A549 (cell line): ENCODE measurements at regions not wholly inside any gene's neighbourhood (a gene's known extent, or its start where the extent isn't known, plus 50 kb on each side); places are given as distances from the start of the nearest gene placed in this dataset.

Experiments used
- ATAC-seq, 2 experiments: fragments of 200-7000 bp in 1 of 2; fragments of >200 bp in 1 of 2; cut with Nextera tagmentation in 1 of 2; cut with Tn5 transposase in 1 of 2; 3 replicates each; pipeline versions ENCODE4 v1.8.0 to v1.9.1; 2018 to 2020; ENCODE audit warnings: mild to moderate bottlenecking in 1 of 2, moderate library complexity in 1 of 2
- CTCF ChIA-PET: fragments of 300-600 bp; sonication (Branson Sonifier 250); formaldehyde crosslinking; extraction: SDS; loops from one replicate; lab custom pipeline; 2021; ENCODE audit warnings: antibody characterized with exemption, inconsistent platforms; lab: Yijun Ruan, JAX
- POLR2A ChIA-PET: fragments of 350-600 bp; formaldehyde crosslinking; extraction: SDS; loops from one replicate; lab custom pipeline; 2021; ENCODE audit warnings: antibody characterized with exemption, inconsistent platforms; lab: Yijun Ruan, JAX
- DNase-seq, 2 experiments: peaks; one replicate each; pipeline versions ENCODE4 v3.0.0 to v3.0.0-alpha.2; 2011 to 2016; ENCODE audit warnings: low read depth in 1 of 2, low spot score in 1 of 2
- FAIRE-seq: peaks from 2 replicates; lab custom pipeline; 2011; peaks lifted over from hg19 to GRCh38; lab: Jason Lieb, UNC
- H3K27ac ChIP-seq, 2 experiments: fragments of >200 bp; sonication (Bioruptor Twin); formaldehyde crosslinking; 3 replicates each; pipeline ENCODE4 v1.5.1; 2016 to 2017
- H3K4me1 ChIP-seq: fragments of >200 bp; sonication (Bioruptor Twin); formaldehyde crosslinking; 3 replicates; pipeline ENCODE4 v1.6.1; 2016
- H3K4me2 ChIP-seq: fragments of >200 bp; sonication (Bioruptor Twin); formaldehyde crosslinking; 3 replicates; pipeline ENCODE4 v1.6.1; 2016
- H3K4me3 ChIP-seq: fragments of >200 bp; sonication (Bioruptor Twin); formaldehyde crosslinking; 3 replicates; pipeline ENCODE4 v1.5.1; 2016
- H3K9me3 ChIP-seq: fragments of >200 bp; sonication (Bioruptor Twin); formaldehyde crosslinking; 3 replicates; pipeline ENCODE4 v1.6.1; 2016
- BCL3 ChIP-seq: fragments of >200 bp; sonication (Bioruptor Twin); formaldehyde crosslinking; IDR thresholded peaks from 3 replicates; pipeline ENCODE4 v1.6.1; 2016
- CBX2 ChIP-seq: fragments of 200-600 bp; sonication (generic); IDR thresholded peaks from 2 replicates; pipeline ENCODE4 v1.6.1; 2016; ENCODE audit warnings: low read depth, mild to moderate bottlenecking, borderline replicate concordance
- CBX8 ChIP-seq: fragments of 200-600 bp; sonication (generic); IDR thresholded peaks from 2 replicates; pipeline ENCODE4 v1.6.1; 2016
- CEBPB ChIP-seq, 2 experiments: fragments of >200 bp in 1 of 2; sonication (Bioruptor Twin) in 1 of 2; formaldehyde crosslinking in 1 of 2; IDR thresholded peaks; 2 replicates each; pipeline ENCODE4 v1.6.1; 2012 to 2016
- CHD2 ChIP-seq: fragments of 150-350 bp; IDR thresholded peaks from 2 replicates; pipeline ENCODE4 v1.6.1; 2014; ENCODE audit warnings: low read length; ENCODE audit not compliant: partially characterized antibody
- CTCF ChIP-seq: fragments of >200 bp; sonication (Bioruptor Twin); formaldehyde crosslinking; IDR thresholded peaks from 3 replicates; pipeline ENCODE4 v1.5.1; 2016
- EHF ChIP-seq: fragments of 250-450 bp; sonication (Bioruptor Pico); IDR thresholded peaks from 2 replicates; pipeline ENCODE4 v1.5.0; 2020; ENCODE audit warnings: mild to moderate bottlenecking
- EHMT2 ChIP-seq: fragments of 200-600 bp; sonication (generic); IDR thresholded peaks from 2 replicates; pipeline ENCODE4 v1.6.1; 2016; ENCODE audit warnings: antibody characterized with exemption, low read depth, mild to moderate bottlenecking, moderate library complexity
- ESRRA ChIP-seq: fragments of 150-350 bp; IDR thresholded peaks from 2 replicates; pipeline ENCODE4 v1.6.1; 2014; ENCODE audit warnings: mild to moderate bottlenecking, low read length, borderline replicate concordance
- FOSL2 ChIP-seq, 2 experiments: fragments of 450-650 bp in 1 of 2; fragments of >200 bp in 1 of 2; sonication (Bioruptor Twin) in 1 of 2; formaldehyde crosslinking; IDR thresholded peaks; 2 replicates each; pipeline versions ENCODE4 v1.5.0 to v1.6.1; 2016 to 2020; ENCODE audit warnings: mild to moderate bottlenecking in 1 of 2, moderate library complexity in 1 of 2
- FOXS1 ChIP-seq: fragments of 250-450 bp; sonication (Bioruptor Pico); IDR thresholded peaks from 2 replicates; pipeline ENCODE4 v1.5.0; 2020; ENCODE audit warnings: mild to moderate bottlenecking, moderate library complexity
- HEYL ChIP-seq: fragments of 250-450 bp; sonication (Bioruptor Pico); IDR thresholded peaks from 2 replicates; pipeline ENCODE4 v1.8.0; 2021; ENCODE audit warnings: mild to moderate bottlenecking, moderate library complexity
- HOXA7 ChIP-seq: fragments of 250-450 bp; sonication (Bioruptor Pico); IDR thresholded peaks from 2 replicates; pipeline ENCODE4 v1.5.0; 2020; ENCODE audit warnings: mild to moderate bottlenecking, moderate library complexity
- HOXB5 ChIP-seq: fragments of 250-450 bp; sonication (Bioruptor Pico); IDR thresholded peaks from 2 replicates; pipeline ENCODE4 v1.5.0; 2020; ENCODE audit warnings: mild to moderate bottlenecking, moderate library complexity
- POLR2A ChIP-seq: IDR thresholded peaks from 2 replicates; pipeline ENCODE4 v1.6.1; 2012; ENCODE audit warnings: mild to moderate bottlenecking, low read length
- POLR2AphosphoS2 ChIP-seq: conservative IDR thresholded peaks from 2 replicates; pipeline ENCODE4 v1.6.1; 2012; ENCODE audit warnings: low read length, improper control_type of control experiment, inconsistent platforms
- RAD21 ChIP-seq, 2 experiments: fragments of >200 bp in 1 of 2; sonication (Bioruptor Twin) in 1 of 2; formaldehyde crosslinking in 1 of 2; IDR thresholded peaks in 1 of 2; conservative IDR thresholded peaks in 1 of 2; 2 replicates in 1 of 2; 3 replicates in 1 of 2; pipeline ENCODE4 v1.6.1; 2012 to 2018; ENCODE audit warnings: inconsistent platforms in 1 of 2
- RCOR1 ChIP-seq: fragments of 150-350 bp; IDR thresholded peaks from 2 replicates; pipeline ENCODE4 v1.6.1; 2014; ENCODE audit warnings: antibody characterized with exemption, low read length, low read depth
- REST ChIP-seq: fragments of 200-600 bp; sonication (generic); IDR thresholded peaks from 2 replicates; pipeline ENCODE4 v1.6.1; 2016; ENCODE audit warnings: antibody characterized with exemption, mild to moderate bottlenecking, moderate library complexity
- TFCP2L1 ChIP-seq: fragments of 250-450 bp; sonication (Bioruptor Pico); IDR thresholded peaks from 2 replicates; pipeline ENCODE4 v1.5.0; 2021; ENCODE audit warnings: mild to moderate bottlenecking
- ZC3H11A ChIP-seq: fragments of 450-650 bp; IDR thresholded peaks from 2 replicates; pipeline ENCODE4 v1.6.1; 2014; ENCODE audit warnings: antibody characterized with exemption, mild to moderate bottlenecking
- ZFP36 ChIP-seq: fragments of 450-650 bp; IDR thresholded peaks from 2 replicates; pipeline ENCODE4 v1.6.1; 2014; ENCODE audit warnings: borderline replicate concordance; ENCODE audit not compliant: partially characterized antibody
- ZSCAN20 ChIP-seq: fragments of 250-450 bp; sonication (Bioruptor Pico); IDR thresholded peaks from 2 replicates; pipeline ENCODE4 v1.8.0; 2022; ENCODE audit warnings: mild to moderate bottlenecking, moderate library complexity
- WGBS: methylation state at CpG from one replicate; pipeline ENCODE4 v1.1.6; 2017; ENCODE audit errors: missing lambda C conversion rate; 5-methylcytosine and 5-hydroxymethylcytosine counted together

GRCh38 chr22:48070083-48070482 is 1307.6 kb downstream of the TBC1D22A start:
- CTCF ChIA-PET, result no interaction called here

GRCh38 chr22:48069256-48069655 is 1306.8 kb downstream of the TBC1D22A start:
- Histone ChIP-seq H3K9me3 (no peaks in the 10 kb centered on the region), H3K27ac (no peak overlapping the region)
- 51% methylated on average over 2 of the region's 2 CpGs for whole genome bisulfite sequencing
- POLR2A ChIA-PET, result no interaction called here
- no peak for FAIRE-seq
- CTCF ChIA-PET, result no interaction called here
- TF ChIP-seq ZSCAN20, result no peak
- TF ChIP-seq HEYL, result no peak
- TF ChIP-seq POLR2A, result no peak
- no peak for TF ChIP-seq CBX2
- TF ChIP-seq CEBPB (IDR thresholded peaks at IDR 0.05), result no peak
- no peak for TF ChIP-seq HOXB5 (CRISPR knock-in tag)
- no peak for TF ChIP-seq REST
- TF ChIP-seq TFCP2L1 (CRISPR knock-in tag), result no peak
- TF ChIP-seq RCOR1, result no peak
- no peak for TF ChIP-seq ZFP36
- no peak for TF ChIP-seq HOXA7
- TF ChIP-seq FOSL2 (IDR thresholded peaks at IDR 0.05), result no peak
- TF ChIP-seq FOSL2 (CRISPR knock-in tag; IDR thresholded peaks at IDR 0.05), result no peak
- TF ChIP-seq RAD21 (conservative IDR thresholded peaks at IDR 0.05 in 1 of 2, IDR thresholded peaks at IDR 0.05 in 1 of 2), result no peak
- TF ChIP-seq CHD2, result no peak
- no peak for TF ChIP-seq ZC3H11A
- TF ChIP-seq, all 56 proteins: peak for 0
- DNase-seq (no peak), ATAC-seq (no peak)
- Histone ChIP-seq H3K4me2 (no peak overlapping the region), H3K4me1 (no peaks in the 10 kb centered on the region), H3K4me3 (no peak overlapping the region)

More at GRCh38 chr22:48070083-48070482, 1307.6 kb downstream of the TBC1D22A start:
- DNase-seq (no peak), ATAC-seq (no peak), FAIRE-seq (no peak)
- no peaks in the 10 kb centered on the region for H3K4me1 ChIP-seq
- no peaks in the 10 kb centered on the region for H3K9me3 ChIP-seq
- WGBS, result 43% methylated on average over 3 of the region's 9 CpGs
- no peak for TF ChIP-seq CBX8
- TF ChIP-seq EHMT2, result no peak
- no peak overlapping the region for H3K4me3 ChIP-seq
- POLR2A ChIA-PET, result no interaction called here
- H3K27ac ChIP-seq, result no peak overlapping the region
- no peak overlapping the region for H3K4me2 ChIP-seq

GRCh38 chr22:48068323-48068885 is 1306.0 kb downstream of the TBC1D22A start:
- WGBS, result 81% methylated on average over 18 of the region's 18 CpGs
- H3K9me3 ChIP-seq, result no peaks in the 10 kb centered on the region
- H3K4me2 ChIP-seq, result no peak overlapping the region
- no peak overlapping the region for H3K4me3 ChIP-seq
- H3K27ac ChIP-seq, result no peak overlapping the region
- no peak for ATAC-seq
- no peak for DNase-seq
- H3K4me1 ChIP-seq, result no peaks in the 10 kb centered on the region
- no peak for TF ChIP-seq BCL3
- TF ChIP-seq REST, result no peak
- TF ChIP-seq FOXS1 (CRISPR knock-in tag), result no peak
- TF ChIP-seq FOSL2 (IDR thresholded peaks at IDR 0.05), result no peak
- no peak for TF ChIP-seq FOSL2 (CRISPR knock-in tag; IDR thresholded peaks at IDR 0.05)
- no peak for TF ChIP-seq ZFP36
- TF ChIP-seq CTCF, result no peak
- no peak for TF ChIP-seq TFCP2L1 (CRISPR knock-in tag)
- TF ChIP-seq CBX2, result no peak
- no peak for TF ChIP-seq POLR2AphosphoS2
- no peak for TF ChIP-seq ESRRA
- TF ChIP-seq EHF (CRISPR knock-in tag), result no peak
- ChIA-PET CTCF (no interaction called here), POLR2A (no interaction called here)
- FAIRE-seq, result no peak
